GM19324 (cell line): ENCODE measurements at regions not wholly inside any gene's neighbourhood (a gene's known extent, or its start where the extent isn't known, plus 50 kb on each side); places are given as distances from the start of the nearest gene placed in this dataset.
"Not testable (repeated sequence)": the region's sequence is repeated elsewhere in the genome, so short reads cannot be mapped to it uniquely, and the experiment has no call there.

Experiments used
- ATAC-seq: cut with Tn5 transposase; IDR thresholded peaks from one replicate; pipeline ENCODE4 v1.9.1; 2021; ENCODE audit warnings: mild to moderate bottlenecking, moderate library complexity; ENCODE audit not compliant: unreplicated experiment, low FRiP score

- ATAC-seq = no peak
Measured at GRCh38 chr3:82001276-82001923, 240.0 kb upstream of the GBE1 start.

GRCh38 chr3:82000773-82001172 lies 239.3 kb upstream of the GBE1 start:
- no peak for ATAC-seq

GRCh38 chr3:82000350-82000749 lies 238.9 kb upstream of the GBE1 start:
- ATAC-seq = no peak

GRCh38 chr3:81998907-81999306 lies 237.5 kb upstream of the GBE1 start:
- no peak for ATAC-seq

- no peak for ATAC-seq
Measured at GRCh38 chr3:81998139-81998755, 236.8 kb upstream of the GBE1 start.

- no peak for ATAC-seq
Measured at GRCh38 chr3:81997390-81997789, 235.9 kb upstream of the GBE1 start.

- no peak for ATAC-seq
Measured at GRCh38 chr3:81995329-81995728, 233.9 kb upstream of the GBE1 start.

- ATAC-seq = no peak
Measured at GRCh38 chr3:81989758-81990157, 228.3 kb upstream of the GBE1 start.

- ATAC-seq = no peak
Measured at GRCh38 chr3:81989274-81989673, 227.8 kb upstream of the GBE1 start.

- ATAC-seq = not testable (repeated sequence)
Measured at GRCh38 chr3:81987412-81987811, 226.0 kb upstream of the GBE1 start.

- ATAC-seq = no peak
Measured at GRCh38 chr3:81985996-81986723, 224.7 kb upstream of the GBE1 start.

GRCh38 chr3:81983382-81983781 lies 221.9 kb upstream of the GBE1 start:
- no peak for ATAC-seq

GRCh38 chr3:81980596-81981494 lies 219.4 kb upstream of the GBE1 start:
- no peak for ATAC-seq

- ATAC-seq = no peak
Measured at GRCh38 chr3:81974751-81975150, 213.3 kb upstream of the GBE1 start.

- ATAC-seq = no peak
Measured at GRCh38 chr3:81968658-81969057, 207.2 kb upstream of the GBE1 start.

GRCh38 chr3:81967393-81967792 lies 205.9 kb upstream of the GBE1 start:
- ATAC-seq = no peak

GRCh38 chr3:81965696-81966095 lies 204.3 kb upstream of the GBE1 start:
- ATAC-seq = no peak

- no peak for ATAC-seq
Measured at GRCh38 chr3:81962396-81962795, 201.0 kb upstream of the GBE1 start.

- ATAC-seq = no peak
Measured at GRCh38 chr3:81958972-81959640, 197.7 kb upstream of the GBE1 start.

GRCh38 chr3:81955878-81956277 lies 194.4 kb upstream of the GBE1 start:
- no peak for ATAC-seq
